ENCODE measurements at regions not wholly inside any gene's neighbourhood (a gene's known extent, or its start where the extent isn't known, plus 50 kb on each side); places are given as distances from the start of the nearest gene placed in this dataset.

- DNase-seq (ENCODE audit: low spot score), result no peak
These were observed 103.6 kb upstream of the TBL1XR1 start for GRCh38 chr3:177300842-177301241.

GRCh38 chr3:177306252-177306651 is 109.0 kb upstream of the TBL1XR1 start:
- no peak for DNase-seq (ENCODE audit: low spot score)

- no peak for DNase-seq (ENCODE audit: low spot score)
These were observed 110.1 kb upstream of the TBL1XR1 start for GRCh38 chr3:177307391-177307790.

- DNase-seq (ENCODE audit: low spot score), result no peak
These were observed 110.5 kb upstream of the TBL1XR1 start for GRCh38 chr3:177307826-177308225.

GRCh38 chr3:177308286-177308685 is 111.0 kb upstream of the TBL1XR1 start:
- no peak for DNase-seq (ENCODE audit: low spot score)

GRCh38 chr3:177308911-177309310 is 111.6 kb upstream of the TBL1XR1 start:
- no peak for DNase-seq (ENCODE audit: low spot score)

- no peak for DNase-seq (ENCODE audit: low spot score)
These were observed 115.2 kb upstream of the TBL1XR1 start for GRCh38 chr3:177312491-177312890.

- DNase-seq (ENCODE audit: low spot score), result no peak
These were observed 117.6 kb upstream of the TBL1XR1 start for GRCh38 chr3:177314897-177315296.

GRCh38 chr3:177317247-177317646 is 120.0 kb upstream of the TBL1XR1 start:
- no peak for DNase-seq (ENCODE audit: low spot score)

- peak; percentile 51 for DNase-seq (ENCODE audit: low spot score)
These were observed 121.3 kb upstream of the TBL1XR1 start for GRCh38 chr3:177318559-177318958.

- peak; percentile 70 for DNase-seq (ENCODE audit: low spot score)
These were observed 123.5 kb upstream of the TBL1XR1 start for GRCh38 chr3:177320765-177321247.

GRCh38 chr3:177321819-177322218 is 124.5 kb upstream of the TBL1XR1 start:
- DNase-seq (ENCODE audit: low spot score), result peak; percentile 21

- DNase-seq (ENCODE audit: low spot score), result no peak
These were observed 125.6 kb upstream of the TBL1XR1 start for GRCh38 chr3:177322881-177323280.

- DNase-seq (ENCODE audit: low spot score), result no peak
These were observed 132.6 kb upstream of the TBL1XR1 start for GRCh38 chr3:177329854-177330253.

- no peak for DNase-seq (ENCODE audit: low spot score)
These were observed 133.5 kb upstream of the TBL1XR1 start for GRCh38 chr3:177330779-177331178.

- DNase-seq (ENCODE audit: low spot score), result no peak
These were observed 134.0 kb upstream of the TBL1XR1 start for GRCh38 chr3:177331203-177331835.

GRCh38 chr3:177332955-177333354 is 135.7 kb upstream of the TBL1XR1 start:
- DNase-seq (ENCODE audit: low spot score), result no peak

- no peak for DNase-seq (ENCODE audit: low spot score)
These were observed 136.5 kb upstream of the TBL1XR1 start for GRCh38 chr3:177333533-177334520.

GRCh38 chr3:177334803-177335202 is 137.5 kb upstream of the TBL1XR1 start:
- DNase-seq (ENCODE audit: low spot score), result no peak

- DNase-seq (ENCODE audit: low spot score), result no peak
These were observed 138.4 kb upstream of the TBL1XR1 start for GRCh38 chr3:177335728-177336127.

- no peak for DNase-seq (ENCODE audit: low spot score)
These were observed 139.7 kb upstream of the TBL1XR1 start for GRCh38 chr3:177336873-177337450.

GRCh38 chr3:177337541-177338331 is 140.5 kb upstream of the TBL1XR1 start:
- peak; percentile 41 for DNase-seq (ENCODE audit: low spot score)

Measured in NAMALWA (cell line).